ENCODE measurements at regions not wholly inside any gene's neighbourhood (a gene's known extent, or its start where the extent isn't known, plus 50 kb on each side); places are given as distances from the start of the nearest gene placed in this dataset.

- no peak for DNase-seq
- H3K4ac ChIP-seq (ENCODE audit: low read depth, low read length), result no peak overlapping the region
- H2BK20ac ChIP-seq (ENCODE audit: low read depth, low read length, poor library complexity, severe bottlenecking), result no peak overlapping the region
- no peak overlapping the region for H3K14ac ChIP-seq (ENCODE audit: insufficient read depth, low read length)
- H3K4me1 ChIP-seq (ENCODE audit: insufficient read depth, low read length), result no peaks in the 10 kb centered on the region; the same call in 1 of the 2 replicates
- no peak for TF ChIP-seq CTCF (conservative IDR thresholded peaks at IDR 0.05)
- Mint-ChIP-seq H3K9me3 (peaks cover 0 to 2% of the 10 kb centered on the region in 2 experiments; a peak in 2 of 5 replicates), H3K4me1 (no peaks in the 10 kb centered on the region), H3K27ac (no peak overlapping the region), H3K27me3 (ENCODE audit: low read depth) (peaks cover 1% of the 10 kb centered on the region; the same call in 1 of the 2 replicates), H3K36me3 (ENCODE audit: insufficient read depth in 1 of 3, low read depth in 3 of 3) (no peaks in the 10 kb centered on the region), H3K4me3 (no peak overlapping the region)
- H3K18ac ChIP-seq (ENCODE audit: insufficient read length, low read depth, low read length), result no peak overlapping the region
- H3K23ac ChIP-seq (ENCODE audit: insufficient read length, low read depth, low read length), result no peak overlapping the region
- no peak overlapping the region for H4K91ac ChIP-seq (ENCODE audit: insufficient read length, low read depth, low read length)
- H2AFZ ChIP-seq (ENCODE audit: low read length), result no peak overlapping the region
- no peak overlapping the region for H3T11ph ChIP-seq (ENCODE audit: low read length)
- no peak overlapping the region for H2BK5ac ChIP-seq (ENCODE audit: insufficient read length, low read length)
- no peak overlapping the region for H4K5ac ChIP-seq (ENCODE audit: insufficient read length, low read depth, low read length)
- H3K79me1 ChIP-seq (ENCODE audit: insufficient read depth, low read depth, low read length, poor library complexity, severe bottlenecking), result no peaks in the 10 kb centered on the region
- no peak overlapping the region for H4K8ac ChIP-seq (replicated peaks; ENCODE audit: insufficient read length, low read depth, low read length)
- no peaks in the 10 kb centered on the region for H3K79me2 ChIP-seq (ENCODE audit: insufficient read depth, low read length)
- H2BK12ac ChIP-seq (ENCODE audit: insufficient read length, low read depth, low read length), result no peak overlapping the region
- no peak overlapping the region for H2BK15ac ChIP-seq (ENCODE audit: low read depth, low read length)
- no peaks in the 10 kb centered on the region for H3K23me2 ChIP-seq (ENCODE audit: insufficient read length, low read depth, low read length, poor library complexity, severe bottlenecking)
- no peaks in the 10 kb centered on the region for H4K20me1 ChIP-seq (ENCODE audit: control insufficient read depth, insufficient read depth, insufficient read length)
- no peaks in the 10 kb centered on the region for H3K27me3 ChIP-seq (ENCODE audit: insufficient read depth, low read length)
- no peak overlapping the region for H2AK5ac ChIP-seq (ENCODE audit: insufficient read length, low read length)
- no peak overlapping the region for H3K9ac ChIP-seq (ENCODE audit: extremely low read depth, insufficient read length, low read length)
- H3K4me2 ChIP-seq (ENCODE audit: insufficient read depth, insufficient read length, low read length), result no peak overlapping the region
- H3K9me3 ChIP-seq (ENCODE audit: control insufficient read depth, low read depth, low read length), result no peaks in the 10 kb centered on the region
- no peak overlapping the region for H2BK120ac ChIP-seq (ENCODE audit: low read depth, low read length, poor library complexity, severe bottlenecking)
- H3K27ac ChIP-seq (ENCODE audit: insufficient read length, low read depth, low read length), result no peak overlapping the region
- no peak overlapping the region for H3K56ac ChIP-seq (ENCODE audit: insufficient read length, low read depth, low read length)
Measured at GRCh38 chr3:103085465-103085864, 650.6 kb downstream of the ZPLD1 start.
